ENCODE measurements at regions not wholly inside any gene's neighbourhood (a gene's known extent, or its start where the extent isn't known, plus 50 kb on each side); places are given as distances from the start of the nearest gene placed in this dataset.

DNA sequence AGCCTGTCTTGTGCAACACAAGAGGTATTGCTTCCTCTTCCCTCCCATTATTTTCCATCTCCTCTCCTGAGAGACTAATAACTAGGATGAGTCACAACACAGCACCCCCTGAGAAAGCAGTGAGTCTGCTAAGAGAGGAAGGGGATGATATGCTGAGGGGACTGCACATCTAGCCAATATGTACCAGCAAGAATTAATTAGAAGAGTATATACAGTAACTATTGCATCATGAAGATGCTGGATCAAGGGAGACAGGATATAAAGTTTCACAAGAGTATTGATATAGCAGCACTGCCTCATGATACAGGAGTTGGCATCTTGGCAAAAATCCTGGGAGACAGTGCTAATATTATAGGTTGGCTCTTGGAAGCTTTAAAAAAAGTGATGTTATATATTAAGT, 289.9 kb upstream of the RBMS1 start:
- TF ChIP-seq YY1 (IDR thresholded peaks at IDR 0.05; ENCODE audit: low read depth), result no peak
- no peak for TF ChIP-seq NFIC (IDR thresholded peaks at IDR 0.05)
- no peak for TF ChIP-seq TCF12 (IDR thresholded peaks at IDR 0.05; ENCODE audit: low read depth)
- TF ChIP-seq, protein P1, sequence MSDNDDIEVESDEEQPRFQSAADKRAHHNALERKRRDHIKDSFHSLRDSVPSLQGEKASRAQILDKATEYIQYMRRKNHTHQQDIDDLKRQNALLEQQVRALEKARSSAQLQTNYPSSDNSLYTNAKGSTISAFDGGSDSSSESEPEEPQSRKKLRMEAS (IDR thresholded peaks at IDR 0.05), result no peak
- no peak for TF ChIP-seq TAF1 (IDR thresholded peaks at IDR 0.05; ENCODE audit: low read depth)
- no peak for TF ChIP-seq EGR1 (IDR thresholded peaks at IDR 0.05)
- no peak for TF ChIP-seq FOXM1 (IDR thresholded peaks at IDR 0.05; ENCODE audit: borderline replicate concordance, low read depth)
- TF ChIP-seq, protein P2, sequence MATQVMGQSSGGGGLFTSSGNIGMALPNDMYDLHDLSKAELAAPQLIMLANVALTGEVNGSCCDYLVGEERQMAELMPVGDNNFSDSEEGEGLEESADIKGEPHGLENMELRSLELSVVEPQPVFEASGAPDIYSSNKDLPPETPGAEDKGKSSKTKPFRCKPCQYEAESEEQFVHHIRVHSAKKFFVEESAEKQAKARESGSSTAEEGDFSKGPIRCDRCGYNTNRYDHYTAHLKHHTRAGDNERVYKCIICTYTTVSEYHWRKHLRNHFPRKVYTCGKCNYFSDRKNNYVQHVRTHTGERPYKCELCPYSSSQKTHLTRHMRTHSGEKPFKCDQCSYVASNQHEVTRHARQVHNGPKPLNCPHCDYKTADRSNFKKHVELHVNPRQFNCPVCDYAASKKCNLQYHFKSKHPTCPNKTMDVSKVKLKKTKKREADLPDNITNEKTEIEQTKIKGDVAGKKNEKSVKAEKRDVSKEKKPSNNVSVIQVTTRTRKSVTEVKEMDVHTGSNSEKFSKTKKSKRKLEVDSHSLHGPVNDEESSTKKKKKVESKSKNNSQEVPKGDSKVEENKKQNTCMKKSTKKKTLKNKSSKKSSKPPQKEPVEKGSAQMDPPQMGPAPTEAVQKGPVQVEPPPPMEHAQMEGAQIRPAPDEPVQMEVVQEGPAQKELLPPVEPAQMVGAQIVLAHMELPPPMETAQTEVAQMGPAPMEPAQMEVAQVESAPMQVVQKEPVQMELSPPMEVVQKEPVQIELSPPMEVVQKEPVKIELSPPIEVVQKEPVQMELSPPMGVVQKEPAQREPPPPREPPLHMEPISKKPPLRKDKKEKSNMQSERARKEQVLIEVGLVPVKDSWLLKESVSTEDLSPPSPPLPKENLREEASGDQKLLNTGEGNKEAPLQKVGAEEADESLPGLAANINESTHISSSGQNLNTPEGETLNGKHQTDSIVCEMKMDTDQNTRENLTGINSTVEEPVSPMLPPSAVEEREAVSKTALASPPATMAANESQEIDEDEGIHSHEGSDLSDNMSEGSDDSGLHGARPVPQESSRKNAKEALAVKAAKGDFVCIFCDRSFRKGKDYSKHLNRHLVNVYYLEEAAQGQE (IDR thresholded peaks at IDR 0.05; ENCODE audit: low read depth), result no peak
- no peak for TF ChIP-seq CREB1 (IDR thresholded peaks at IDR 0.05; ENCODE audit: low read depth)
- no peak for TF ChIP-seq EP300 (IDR thresholded peaks at IDR 0.05; ENCODE audit: borderline replicate concordance)
- TF ChIP-seq, protein P3, sequence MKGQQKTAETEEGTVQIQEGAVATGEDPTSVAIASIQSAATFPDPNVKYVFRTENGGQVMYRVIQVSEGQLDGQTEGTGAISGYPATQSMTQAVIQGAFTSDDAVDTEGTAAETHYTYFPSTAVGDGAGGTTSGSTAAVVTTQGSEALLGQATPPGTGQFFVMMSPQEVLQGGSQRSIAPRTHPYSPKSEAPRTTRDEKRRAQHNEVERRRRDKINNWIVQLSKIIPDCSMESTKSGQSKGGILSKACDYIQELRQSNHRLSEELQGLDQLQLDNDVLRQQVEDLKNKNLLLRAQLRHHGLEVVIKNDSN (IDR thresholded peaks at IDR 0.05), result no peak
- no peak for TF ChIP-seq TEAD4 (IDR thresholded peaks at IDR 0.05)
- TF ChIP-seq RAD21 (IDR thresholded peaks at IDR 0.05; ENCODE audit: low read depth), result no peak
- TF ChIP-seq CEBPB (IDR thresholded peaks at IDR 0.05), result no peak

All from Ishikawa (cell line).